DMS114 treated with DMSO at 0.1 percent for 48 hours (cell line): ENCODE measurements at regions not wholly inside any gene's neighbourhood (a gene's known extent, or its start where the extent isn't known, plus 50 kb on each side); places are given as distances from the start of the nearest gene placed in this dataset.
"Not testable (repeated sequence)": the region's sequence is repeated elsewhere in the genome, so short reads cannot be mapped to it uniquely, and the experiment has no call there.

Experiments used
- DNase-seq: peaks from one replicate; lab custom pipeline; 2025; ENCODE audit not compliant: unreplicated experiment; lab: John Stamatoyannopoulos, UW

- no peak for DNase-seq
Observed at GRCh38 chr2:65586516-65586915, 154.1 kb upstream of the SPRED2 start.

- no peak for DNase-seq
Observed at GRCh38 chr2:65583061-65583460, 150.7 kb upstream of the SPRED2 start.

GRCh38 chr2:65582364-65582763, 150.0 kb upstream of the SPRED2 start:
- no peak for DNase-seq

- DNase-seq: no peak
Observed at GRCh38 chr2:65580824-65581223, 148.4 kb upstream of the SPRED2 start.

- no peak for DNase-seq
Observed at GRCh38 chr2:65579506-65580235, 147.3 kb upstream of the SPRED2 start.

GRCh38 chr2:65577654-65578053, 145.3 kb upstream of the SPRED2 start:
- DNase-seq: no peak

- no peak for DNase-seq
Observed at GRCh38 chr2:65576861-65577601, 144.6 kb upstream of the SPRED2 start.

- no peak for DNase-seq
Observed at GRCh38 chr2:65576278-65576677, 143.9 kb upstream of the SPRED2 start.

- no peak for DNase-seq
Observed at GRCh38 chr2:65574993-65575392, 142.6 kb upstream of the SPRED2 start.

GRCh38 chr2:65568656-65569440, 136.4 kb upstream of the SPRED2 start:
- DNase-seq: not testable (repeated sequence)

GRCh38 chr2:65566617-65567016, 134.2 kb upstream of the SPRED2 start:
- no peak for DNase-seq

GRCh38 chr2:65565681-65566080, 133.3 kb upstream of the SPRED2 start:
- DNase-seq: no peak

- no peak for DNase-seq
Observed at GRCh38 chr2:65564299-65564698, 131.9 kb upstream of the SPRED2 start.

- DNase-seq: no peak
Observed at GRCh38 chr2:65562890-65563289, 130.5 kb upstream of the SPRED2 start.

- DNase-seq: no peak
Observed at GRCh38 chr2:65558743-65559142, 126.3 kb upstream of the SPRED2 start.

- no peak for DNase-seq
Observed at GRCh38 chr2:65557616-65558573, 125.5 kb upstream of the SPRED2 start.

- no peak for DNase-seq
Observed at GRCh38 chr2:65554765-65555591, 122.6 kb upstream of the SPRED2 start.

- no peak for DNase-seq
Observed at GRCh38 chr2:65553504-65554074, 121.2 kb upstream of the SPRED2 start.

GRCh38 chr2:65551528-65551927, 119.1 kb upstream of the SPRED2 start:
- DNase-seq: no peak
